NCI-H2107 treated with DMSO at 0.1 percent for 48 hours (cell line): ENCODE measurements at regions not wholly inside any gene's neighbourhood (a gene's known extent, or its start where the extent isn't known, plus 50 kb on each side); places are given as distances from the start of the nearest gene placed in this dataset.

Experiments used
- DNase-seq: peaks from one replicate; lab custom pipeline; 2025; ENCODE audit not compliant: unreplicated experiment; lab: John Stamatoyannopoulos, UW

DNA sequence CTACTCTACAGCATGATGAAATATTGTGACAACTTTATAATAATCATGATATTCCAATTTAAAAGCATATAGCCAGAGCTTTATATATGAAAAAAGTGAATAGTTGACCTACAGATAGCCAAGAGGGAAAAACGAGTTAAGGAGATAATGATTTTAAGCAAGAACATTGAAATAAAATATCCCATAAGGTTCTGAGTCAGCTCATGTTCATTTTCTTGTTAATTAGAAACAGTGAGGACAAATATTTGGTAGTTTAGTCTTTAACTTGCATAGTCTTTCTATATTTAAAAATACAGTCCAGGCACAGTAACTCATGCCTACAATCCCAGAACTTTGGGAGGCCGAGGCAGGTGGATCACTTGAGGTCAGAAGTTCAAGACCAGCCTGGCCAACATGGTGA, 55.8 kb upstream of the CDH6 start:
- no peak for DNase-seq

DNA sequence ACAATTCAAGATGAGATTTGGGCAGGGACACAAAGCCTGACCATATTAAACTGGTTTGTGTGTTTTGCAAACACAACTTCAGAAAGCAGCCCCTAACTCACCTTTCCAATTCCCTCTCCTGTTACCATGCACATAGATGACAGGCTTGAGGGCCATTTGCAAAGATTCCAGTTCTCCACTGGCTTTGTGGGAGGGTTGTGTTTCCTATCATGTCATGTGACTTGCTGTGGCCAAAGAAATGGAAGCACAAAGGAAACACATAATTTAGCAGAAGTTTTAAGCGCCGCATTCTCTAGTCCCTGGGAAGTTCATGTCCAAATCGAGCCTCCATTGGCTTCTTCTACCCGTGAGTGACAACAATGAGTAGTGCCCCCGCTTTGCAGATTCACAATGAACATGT, 57.9 kb upstream of the CDH6 start:
- DNase-seq: no peak

DNA sequence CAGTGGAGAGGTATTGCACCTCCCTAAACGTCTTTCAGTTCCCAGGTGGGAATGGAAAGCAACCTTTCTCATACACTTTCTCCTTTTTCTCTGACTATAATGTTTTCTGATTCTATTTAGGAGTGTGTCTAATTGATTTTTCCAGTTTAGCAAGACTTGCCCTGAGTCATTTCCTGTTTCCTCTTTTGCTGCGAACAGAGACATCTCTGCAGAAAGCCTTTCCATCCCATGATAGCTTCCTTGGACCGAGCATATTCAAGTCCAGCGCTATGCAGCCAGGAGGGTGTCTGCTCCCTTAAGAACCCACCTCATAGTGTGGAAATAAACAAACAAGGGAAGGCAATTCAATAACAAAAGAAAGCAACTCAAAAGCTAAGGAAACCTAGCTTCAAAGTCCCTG, 60.0 kb upstream of the CDH6 start:
- DNase-seq: no peak

DNA sequence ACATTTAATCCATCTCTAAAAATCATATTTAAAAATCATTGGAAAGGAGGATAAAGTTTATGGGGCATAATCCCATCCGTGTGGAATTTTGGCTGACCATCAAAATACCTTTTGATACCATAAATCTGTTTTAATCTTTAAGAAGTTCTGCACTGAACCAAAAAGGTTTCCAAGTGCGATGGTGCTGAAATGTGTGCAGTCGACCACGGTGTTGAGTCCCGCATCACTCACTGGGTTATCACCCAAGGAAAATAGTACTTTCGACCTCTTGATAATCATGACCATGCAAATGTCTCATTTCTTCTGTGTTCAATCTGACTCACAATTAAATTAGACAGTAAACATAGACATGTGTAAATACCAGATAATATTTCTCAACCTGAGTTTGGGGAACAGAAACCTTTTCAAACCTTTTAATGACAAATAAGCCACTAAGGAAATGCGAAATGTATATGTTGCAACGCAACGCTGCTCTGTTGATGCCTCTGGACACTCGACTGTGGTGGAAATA, 62.0 kb upstream of the CDH6 start:
- DNase-seq: no peak

DNA sequence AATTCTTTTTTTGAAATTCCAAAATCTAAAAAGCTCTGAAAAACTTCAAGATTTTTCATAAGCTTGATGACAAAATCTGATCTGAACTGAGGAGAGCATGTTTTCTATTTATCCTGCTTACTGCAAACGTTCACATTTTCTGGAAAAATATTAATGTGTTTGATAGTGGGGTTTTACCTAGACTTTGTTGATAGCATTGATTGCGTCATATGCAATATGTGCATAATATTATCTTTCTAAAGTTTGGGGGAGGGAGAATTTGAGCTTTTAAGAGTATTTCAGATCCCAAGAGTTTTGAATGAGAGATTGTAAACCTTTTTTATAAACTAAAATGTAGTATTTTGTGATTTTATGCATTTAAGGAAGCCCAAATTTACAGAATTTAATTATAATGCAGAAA, 62.8 kb upstream of the CDH6 start:
- DNase-seq: no peak

DNA sequence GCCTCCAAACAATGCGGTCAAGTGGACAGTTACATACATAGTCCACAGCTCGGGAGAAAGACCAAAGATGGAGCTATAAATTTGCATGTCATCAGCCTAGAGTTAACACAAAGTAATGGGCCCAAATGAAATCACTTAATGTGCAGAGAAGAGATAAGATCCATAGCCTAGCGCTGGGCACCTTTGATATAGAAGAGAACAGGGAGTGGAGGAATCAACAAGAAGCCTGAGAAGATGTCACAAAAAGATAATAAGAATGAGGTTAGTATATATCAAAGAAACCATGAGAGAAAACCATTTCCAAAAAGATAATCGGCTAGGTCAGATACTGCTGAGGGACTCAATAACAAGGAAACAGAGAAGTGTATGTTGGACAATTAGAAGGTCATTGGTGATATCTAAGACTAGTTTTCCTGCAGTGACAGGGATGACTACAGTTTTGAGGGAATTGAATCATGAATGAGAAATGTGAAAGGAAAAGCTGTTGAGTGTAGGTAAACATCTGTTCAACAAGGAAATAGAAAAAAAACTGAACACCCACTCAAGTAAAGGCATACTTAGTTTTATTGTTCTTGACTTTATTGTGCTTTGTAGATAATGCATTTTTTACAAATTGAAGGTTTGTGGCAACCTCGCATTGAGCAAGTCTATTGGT, 68.7 kb upstream of the CDH6 start:
- no peak for DNase-seq

DNA sequence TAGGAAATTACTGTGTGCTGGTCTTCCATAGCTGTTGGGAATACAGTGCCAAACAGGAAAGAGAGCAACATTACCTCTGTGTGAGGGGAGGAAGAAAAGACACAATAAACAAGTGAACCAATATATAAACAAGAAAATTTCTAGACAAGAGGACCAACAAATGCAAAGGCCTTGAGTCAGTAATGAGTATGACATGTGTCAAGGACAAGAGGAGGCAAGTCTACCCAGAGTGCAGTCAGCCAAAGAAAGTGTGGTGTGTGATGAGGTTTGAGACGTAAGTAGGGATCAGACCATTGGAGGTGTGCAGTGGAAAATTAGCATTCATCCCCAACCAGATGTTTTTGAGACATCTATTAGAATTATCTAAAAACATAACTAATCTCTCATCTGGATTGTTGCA, 69.5 kb upstream of the CDH6 start:
- no peak for DNase-seq

DNA sequence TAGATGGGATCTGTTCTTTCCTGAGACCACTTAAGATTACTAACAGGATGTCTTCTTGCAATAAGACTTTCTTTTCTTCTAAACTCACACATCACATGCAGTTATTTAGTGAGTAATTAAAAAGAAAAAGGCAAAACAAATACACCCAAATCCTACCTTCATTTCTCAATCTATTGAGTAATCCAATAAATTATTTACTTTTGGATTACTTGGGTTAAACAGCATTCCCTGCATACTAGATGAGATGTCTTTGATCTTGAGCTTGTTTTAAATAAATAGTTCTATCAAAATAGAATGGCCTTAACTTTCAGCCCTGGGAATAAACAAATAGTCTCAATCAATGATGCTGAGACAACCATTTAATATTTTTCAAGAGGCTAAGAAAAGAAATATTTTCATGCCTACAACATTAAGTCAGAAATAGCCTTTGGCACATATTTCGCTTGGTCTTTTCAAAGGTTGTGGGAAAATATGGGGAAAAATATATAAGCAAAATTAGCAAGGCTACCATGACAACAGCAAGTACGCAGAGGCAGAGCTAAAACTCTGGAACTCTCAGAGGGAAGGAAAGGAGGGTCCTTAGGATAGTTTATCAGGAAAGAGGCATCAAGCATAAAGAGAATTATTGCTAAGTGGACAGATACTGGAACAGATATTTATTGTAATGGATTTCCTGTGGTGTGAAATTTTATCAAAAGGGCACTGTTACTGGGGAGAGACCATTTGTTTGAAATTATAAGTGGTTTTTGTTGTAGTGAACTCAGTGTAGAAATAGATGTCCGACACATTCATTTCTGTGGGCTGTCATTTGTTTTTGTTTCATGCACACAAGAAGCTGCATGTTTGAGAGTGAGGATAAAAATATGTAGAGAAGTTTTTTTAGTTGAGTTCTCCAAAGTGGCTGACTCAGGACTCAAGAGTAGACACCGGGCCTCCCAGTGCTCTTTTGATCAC, 70.2 kb upstream of the CDH6 start:
- no peak for DNase-seq

DNA sequence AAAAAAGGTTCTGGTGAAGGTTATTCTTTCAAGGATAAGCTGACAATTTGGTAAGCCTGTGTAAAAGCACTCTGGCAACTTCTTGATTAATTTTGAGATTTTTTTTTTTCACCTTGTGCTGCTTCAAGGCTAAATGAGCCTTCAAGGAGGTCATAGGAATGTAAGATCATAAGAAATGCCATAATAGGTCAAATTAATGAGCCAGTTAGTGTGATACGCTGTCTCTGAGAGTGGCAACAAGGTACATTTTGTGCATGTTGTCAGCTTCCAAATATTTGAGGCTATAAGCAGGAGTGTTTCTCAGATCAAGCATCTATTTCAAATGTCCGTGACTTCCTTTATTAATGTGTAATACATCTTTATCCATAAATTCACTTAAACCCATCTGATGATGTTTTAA, 72.3 kb upstream of the CDH6 start:
- DNase-seq: no peak

DNA sequence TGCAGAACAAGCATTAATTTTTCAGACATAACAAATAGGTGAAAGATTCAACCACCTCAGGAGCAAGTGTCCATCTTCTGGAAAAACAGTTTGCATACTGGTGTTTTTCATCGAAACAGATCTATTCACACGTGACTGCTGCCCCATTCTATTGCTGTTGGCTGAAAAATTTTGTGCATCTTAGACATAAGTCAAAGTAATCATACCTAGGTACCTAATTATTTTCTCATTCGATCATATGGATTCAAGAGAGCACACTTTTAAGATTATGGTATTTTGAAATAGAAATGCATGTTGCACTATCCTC, 72.9 kb upstream of the CDH6 start:
- no peak for DNase-seq

DNA sequence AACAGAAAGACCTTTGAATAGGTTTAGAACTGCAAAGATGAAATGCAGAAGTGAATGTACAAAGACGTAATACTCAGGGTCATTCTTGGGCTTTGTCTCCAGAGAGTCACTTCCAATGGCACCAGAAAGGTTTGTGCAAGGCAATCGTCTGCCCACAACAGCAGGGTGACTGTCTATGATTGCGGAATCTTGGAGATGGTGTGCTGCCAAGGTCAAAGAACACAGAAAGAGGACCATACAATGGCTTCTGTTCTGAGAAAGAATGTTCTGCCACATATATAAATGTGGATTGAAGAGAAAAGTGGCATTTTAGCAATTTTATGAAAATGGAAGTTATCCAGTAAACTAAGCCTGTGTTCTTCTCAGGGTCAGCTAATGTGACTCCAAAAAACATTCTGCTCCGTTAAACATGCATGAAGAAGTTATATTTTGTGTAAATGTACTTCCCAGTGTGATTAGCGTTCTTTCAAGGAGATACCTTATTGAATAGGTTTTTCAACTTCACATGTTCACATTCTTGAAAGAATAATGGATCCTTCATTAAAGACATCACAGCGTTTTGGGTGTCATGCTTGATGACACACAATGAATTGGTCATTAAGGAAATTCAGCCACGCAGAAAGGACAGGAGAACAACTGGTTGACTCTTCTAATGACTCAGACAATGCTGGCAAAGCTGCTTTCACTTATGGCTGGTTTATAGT, 73.4 kb upstream of the CDH6 start:
- DNase-seq: no peak

DNA sequence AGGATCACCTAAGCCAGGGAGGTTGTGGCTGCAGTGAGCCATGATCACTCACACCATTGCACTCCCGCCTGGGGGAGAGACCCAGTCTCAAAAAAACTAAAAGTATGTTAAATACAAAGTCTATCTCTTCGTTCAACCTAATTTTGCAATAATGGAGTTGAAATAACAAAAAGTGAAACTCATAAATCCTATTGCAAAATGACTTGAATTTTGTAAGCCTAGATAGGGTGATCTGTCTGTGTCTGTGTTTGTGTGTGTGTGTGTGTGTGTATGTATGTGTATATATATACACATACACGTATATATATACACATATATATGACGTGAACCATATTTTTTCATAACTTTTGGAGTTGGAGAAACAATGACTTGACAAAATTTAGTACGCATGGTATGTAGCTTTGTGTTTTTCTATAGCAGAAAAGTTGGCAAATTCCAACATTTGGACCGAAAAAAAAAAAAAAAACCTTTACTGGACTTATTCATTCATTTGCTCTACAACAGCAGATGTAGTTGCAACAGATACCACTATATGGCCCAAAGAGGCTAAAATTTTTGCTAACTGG, 76.9 kb upstream of the CDH6 start:
- no peak for DNase-seq

DNA sequence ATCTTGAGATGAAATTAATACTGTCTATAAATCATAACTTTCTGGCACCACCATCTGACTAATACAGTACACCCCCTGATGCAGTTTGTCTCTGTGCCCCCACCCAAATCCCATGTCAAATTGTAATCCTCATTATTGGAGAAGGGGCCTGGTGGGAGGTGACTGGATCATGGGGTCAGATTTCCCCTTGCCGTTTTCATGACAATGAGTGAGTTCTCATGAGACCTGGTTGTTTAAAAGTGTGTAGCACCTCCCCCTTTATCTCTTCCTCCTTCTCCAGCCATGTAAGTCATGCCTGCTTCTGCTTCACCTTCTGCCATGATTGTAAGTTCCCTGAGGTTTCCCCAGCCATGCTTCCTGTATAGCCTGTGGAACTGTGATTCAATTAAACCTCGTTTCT, 78.7 kb upstream of the CDH6 start:
- DNase-seq: no peak

DNA sequence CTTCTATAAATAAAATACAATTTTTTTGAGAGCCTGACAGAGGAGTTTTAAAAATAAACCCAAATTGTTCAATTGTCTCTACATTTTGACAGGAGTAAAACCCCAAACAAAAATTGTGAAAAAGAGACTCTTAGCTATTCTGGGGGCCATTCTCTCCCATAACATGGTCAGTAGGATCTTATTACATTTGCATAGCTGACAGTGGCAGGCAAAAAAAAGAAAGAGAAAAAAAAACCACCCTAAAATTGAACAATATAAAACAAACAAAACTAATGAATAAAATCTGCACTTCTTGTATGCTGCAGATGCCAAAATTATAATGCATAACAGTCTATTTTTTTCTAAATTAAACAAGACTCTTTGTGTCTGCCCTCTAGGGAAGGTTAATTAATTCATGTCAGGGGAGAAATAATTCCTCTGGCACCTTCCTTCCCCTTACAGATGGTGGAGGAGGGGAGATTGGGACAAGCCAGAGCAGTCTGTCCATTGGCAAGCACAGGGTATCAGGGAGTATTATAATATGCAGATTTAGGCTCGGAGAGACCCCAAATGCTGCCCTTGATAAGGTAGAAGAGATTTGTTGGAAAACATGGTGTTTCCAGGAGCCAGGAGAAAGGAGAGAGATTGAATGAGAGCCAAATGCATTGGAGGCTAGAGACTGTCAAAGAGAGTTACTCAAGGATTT, 79.7 kb upstream of the CDH6 start:
- DNase-seq: no peak

DNA sequence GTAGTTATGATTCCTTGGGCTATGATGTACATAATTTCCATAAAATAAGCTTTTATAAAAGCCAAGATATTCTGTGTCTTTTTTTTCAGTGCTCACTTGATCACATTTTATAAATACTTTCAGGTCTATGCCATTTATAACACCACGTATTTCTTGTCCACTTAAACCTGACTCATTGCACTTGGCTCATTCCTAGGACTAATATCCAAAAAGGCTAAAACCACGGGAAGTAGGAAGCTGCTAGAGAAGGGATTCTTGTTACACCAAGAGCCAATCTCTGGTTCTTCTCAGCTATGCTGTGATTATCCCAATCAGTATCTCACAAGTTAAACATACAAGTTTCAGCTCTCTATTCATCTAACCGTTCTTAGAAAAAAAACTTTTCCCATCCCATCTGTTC, 80.4 kb upstream of the CDH6 start:
- DNase-seq: no peak

DNA sequence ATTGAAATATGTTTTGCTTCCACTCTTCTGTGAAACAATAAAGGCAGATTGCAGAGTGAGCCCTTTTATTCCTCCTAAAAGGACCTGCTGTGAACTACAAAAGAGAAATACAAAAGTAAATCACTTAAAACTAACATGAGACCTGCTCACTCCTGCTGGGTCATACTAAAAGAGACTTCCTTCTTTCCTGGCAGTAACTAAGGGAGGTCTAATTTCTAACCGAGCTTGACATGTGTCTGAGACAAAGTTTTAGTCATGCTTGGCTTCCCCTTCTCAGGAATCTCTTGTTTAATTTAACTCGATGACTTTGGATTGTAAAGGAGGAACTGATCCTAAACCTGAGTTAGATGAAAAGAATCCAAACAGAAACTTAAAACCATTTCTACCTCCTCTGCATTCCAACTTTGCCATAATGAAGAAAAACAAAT, 86.4 kb upstream of the CDH6 start:
- no peak for DNase-seq

DNA sequence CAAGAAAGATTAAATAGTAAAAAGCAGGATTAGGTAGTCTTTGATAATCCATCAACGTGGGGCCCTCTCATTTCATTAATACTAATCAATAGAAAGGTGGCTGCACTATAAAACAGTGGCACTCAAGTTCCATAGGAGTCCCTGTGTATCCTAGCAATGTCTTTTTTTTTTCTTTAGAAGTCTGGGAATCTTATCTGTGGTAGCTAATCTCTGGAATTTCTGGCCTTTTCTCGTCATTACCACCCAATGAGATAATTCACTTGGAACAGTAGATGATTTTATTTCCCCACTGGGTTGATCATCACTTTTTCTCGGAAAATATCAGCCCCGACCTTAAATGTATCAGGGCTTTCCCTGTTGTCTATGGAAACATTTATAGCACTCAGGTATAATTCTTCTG, 86.8 kb upstream of the CDH6 start:
- no peak for DNase-seq

DNA sequence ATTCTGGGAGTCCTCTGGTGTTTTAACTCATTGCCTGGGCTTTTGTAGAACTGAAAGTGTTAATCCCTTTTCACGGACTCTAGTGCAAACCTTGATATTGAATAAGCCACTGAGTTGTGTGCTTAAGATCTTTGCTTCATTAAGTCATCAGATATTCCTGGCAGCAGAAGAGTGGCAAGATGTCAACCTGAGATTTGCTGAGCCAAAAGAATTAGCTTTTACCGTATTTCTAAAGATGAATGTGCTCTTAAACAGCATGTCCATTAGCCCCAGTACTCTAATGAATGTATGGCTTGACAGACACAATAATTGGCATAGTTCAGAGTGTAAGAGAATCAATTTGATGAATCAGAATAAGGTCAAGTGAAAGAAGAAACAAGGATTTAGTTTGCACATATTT, 87.2 kb upstream of the CDH6 start:
- DNase-seq: no peak

DNA sequence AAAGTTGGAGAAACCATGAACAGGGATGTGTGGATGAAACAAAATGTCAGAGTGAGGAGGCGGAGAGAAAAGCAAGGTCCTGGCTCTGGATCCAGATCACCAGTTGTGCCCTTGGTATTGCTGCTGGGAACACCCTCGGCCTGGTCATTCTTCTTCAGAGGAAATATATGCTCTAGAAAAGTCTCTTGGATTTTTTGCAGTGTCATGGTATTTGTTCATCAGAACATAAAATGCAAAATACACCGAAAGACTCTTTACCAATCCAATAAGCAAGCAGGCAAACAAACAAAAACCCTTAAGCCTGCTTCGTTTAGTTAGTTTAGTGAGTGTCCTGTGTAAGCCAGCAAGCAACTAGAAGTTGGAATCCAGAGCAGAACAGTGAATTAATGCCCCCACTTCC, 88.7 kb upstream of the CDH6 start:
- DNase-seq: no peak

DNA sequence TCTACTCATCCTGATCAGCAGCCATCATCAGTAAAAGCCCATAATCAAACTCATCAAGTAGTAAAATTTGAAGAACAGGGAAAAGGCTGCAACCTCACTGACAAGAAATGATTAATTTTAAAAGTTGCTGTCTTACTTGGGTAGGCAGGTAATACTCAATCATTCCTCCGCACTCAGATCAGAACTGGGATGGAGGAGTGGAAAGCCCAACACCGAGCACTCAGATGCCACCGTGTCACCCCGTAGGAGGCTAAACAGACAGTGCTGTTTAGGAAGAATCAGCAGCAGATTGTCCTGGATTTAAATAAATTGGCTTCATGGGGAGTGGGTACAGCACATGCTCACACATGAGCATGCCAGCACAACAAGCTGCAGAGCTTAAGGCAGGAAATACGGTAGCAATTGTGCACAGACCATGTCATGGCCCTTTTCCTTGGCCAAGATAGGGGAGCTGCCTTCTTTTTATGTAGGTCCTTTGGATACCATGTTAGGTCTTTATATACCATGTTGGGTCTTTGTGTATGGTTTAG, 92.6 kb upstream of the CDH6 start:
- DNase-seq: no peak

DNA sequence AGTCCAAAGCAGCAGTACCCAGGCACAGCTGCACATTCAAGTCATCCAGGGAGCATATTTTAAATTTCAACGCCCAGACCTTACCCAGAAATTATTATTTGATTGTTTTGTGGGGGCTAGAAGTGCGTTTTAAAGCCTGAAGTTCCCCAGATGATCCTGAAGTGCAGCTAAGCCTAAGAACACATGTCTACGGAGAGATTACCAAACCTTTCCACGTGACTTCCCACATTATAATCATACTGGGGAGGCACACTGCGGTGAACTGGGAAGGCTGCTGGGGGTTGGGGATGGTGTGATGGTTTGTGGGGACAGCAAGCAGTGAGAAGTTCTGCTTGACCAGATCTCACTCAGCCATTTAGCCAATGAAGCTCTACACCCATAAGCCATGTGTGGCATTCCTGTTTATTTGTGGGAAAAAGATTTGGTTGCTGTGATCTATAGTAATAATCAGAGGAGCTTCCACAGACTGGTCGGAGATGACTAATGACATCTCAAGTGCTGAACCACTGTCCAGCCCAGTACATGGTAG, 93.4 kb upstream of the CDH6 start:
- no peak for DNase-seq
